DMS153 treated with DMSO at 0.1 percent for 48 hours (cell line): ENCODE measurements at regions not wholly inside any gene's neighbourhood (a gene's known extent, or its start where the extent isn't known, plus 50 kb on each side); places are given as distances from the start of the nearest gene placed in this dataset.
"Not testable (repeated sequence)": the region's sequence is repeated elsewhere in the genome, so short reads cannot be mapped to it uniquely, and the experiment has no call there.

ENCODE experiments used
- DNase-seq: peaks from one replicate; lab custom pipeline; 2025; ENCODE audit not compliant: unreplicated experiment; lab: John Stamatoyannopoulos, UW

DNA sequence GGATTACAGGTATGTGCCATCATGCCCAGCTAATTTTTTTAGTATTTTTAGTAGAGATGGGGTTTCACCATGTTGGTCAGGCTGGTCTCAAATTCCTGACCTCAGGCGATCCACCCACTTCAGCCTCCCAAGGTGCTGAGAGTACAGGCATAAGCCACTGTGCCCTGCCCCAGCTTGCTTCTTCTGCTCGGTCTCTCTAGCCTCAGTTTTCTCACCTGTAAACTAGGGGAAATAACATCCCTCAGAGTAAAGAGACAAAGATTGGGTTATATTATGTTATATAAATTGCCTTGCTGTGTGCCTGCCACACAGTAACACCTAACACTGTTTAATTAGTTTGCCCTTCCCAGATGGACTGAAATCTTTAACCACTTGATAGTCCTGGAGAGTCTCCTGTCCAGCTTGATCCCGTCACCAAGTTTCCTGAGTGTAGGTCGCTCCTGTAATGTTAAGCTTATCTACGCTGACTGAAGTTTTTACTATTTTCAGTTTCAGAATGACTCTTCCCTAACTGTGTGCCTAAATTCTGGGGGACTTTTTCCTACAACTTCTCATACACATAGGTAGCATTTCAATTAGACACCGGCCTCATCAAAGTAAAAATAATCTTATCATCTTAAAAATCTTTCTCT, 412.7 kb upstream of the TENM3 start:
- DNase-seq = no peak

DNA sequence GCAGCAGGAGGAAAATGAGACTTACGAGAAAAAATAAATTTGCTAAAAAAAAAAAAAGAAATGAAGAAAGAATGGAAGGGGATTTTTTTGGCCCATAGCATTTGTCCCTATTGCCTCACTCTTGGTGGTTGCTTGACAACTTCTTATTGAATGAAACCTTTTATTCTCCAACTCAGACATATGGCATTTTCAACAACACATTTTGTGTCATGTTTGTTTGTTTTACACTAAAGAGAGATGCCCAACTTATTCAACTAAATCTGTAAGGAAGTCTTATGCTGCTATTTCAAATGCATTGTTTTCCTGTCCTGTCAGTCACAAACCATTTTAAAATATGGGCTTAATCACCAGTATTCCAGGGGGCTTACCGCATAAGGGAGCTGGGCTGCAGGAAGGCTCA, 409.1 kb upstream of the TENM3 start:
- DNase-seq = no peak

DNA sequence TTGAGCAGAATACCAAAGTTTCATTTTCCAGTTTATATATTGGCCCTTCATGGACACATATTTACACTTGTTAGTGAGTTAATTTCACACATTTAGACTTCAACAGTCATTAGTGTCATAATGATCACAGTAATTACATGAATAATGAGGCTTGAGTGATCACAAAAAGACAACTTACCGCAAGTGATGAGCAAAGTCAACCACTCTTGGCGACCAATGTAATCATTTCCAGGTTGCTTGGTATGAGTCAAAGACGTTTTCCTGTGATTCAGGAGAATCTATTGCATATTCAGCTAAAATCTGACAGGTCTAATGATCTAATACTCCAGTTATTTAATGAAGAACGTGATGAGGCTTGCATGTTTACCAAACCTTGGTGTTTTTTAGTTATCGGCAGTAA, 407.9 kb upstream of the TENM3 start:
- DNase-seq = no peak

DNA sequence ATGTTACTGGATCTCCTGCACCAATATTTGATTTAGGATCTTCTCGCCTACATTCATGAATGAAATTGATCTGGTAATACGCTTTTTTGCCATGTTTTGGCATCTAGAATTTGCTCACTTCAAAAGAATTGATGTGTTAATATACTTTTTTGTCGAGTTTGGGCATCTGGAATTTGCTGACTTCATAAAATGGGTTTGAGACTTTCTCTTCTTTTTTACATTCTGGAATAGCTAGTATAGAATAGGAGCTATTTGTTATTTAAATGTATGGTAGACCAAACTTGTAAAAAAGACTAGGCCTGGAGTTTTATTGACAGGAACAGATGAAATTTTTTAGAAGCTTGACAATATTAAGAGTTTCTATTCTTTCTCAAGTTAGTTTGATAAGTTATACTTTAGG, 404.9 kb upstream of the TENM3 start:
- DNase-seq = no peak

DNA sequence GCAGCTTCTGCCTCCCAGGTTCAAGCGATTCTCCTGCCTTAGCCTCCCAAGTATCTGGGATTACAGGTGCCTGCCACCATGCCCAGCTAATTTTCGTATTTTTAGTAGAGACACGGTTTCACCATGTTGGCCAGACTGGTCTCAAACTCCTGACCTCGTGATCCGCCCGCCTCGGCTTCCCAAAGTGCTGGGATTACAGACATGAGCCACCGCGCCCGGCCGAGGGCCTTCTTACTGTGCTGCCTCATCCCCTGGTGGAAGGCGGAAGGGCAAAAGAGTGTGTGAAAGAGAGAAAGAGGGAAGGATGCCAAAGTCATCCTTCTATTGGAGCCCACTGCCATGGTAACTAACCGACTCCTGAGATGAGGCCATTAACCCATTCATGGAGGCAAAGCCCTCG, 399.4 kb upstream of the TENM3 start:
- not testable (repeated sequence) for DNase-seq

DNA sequence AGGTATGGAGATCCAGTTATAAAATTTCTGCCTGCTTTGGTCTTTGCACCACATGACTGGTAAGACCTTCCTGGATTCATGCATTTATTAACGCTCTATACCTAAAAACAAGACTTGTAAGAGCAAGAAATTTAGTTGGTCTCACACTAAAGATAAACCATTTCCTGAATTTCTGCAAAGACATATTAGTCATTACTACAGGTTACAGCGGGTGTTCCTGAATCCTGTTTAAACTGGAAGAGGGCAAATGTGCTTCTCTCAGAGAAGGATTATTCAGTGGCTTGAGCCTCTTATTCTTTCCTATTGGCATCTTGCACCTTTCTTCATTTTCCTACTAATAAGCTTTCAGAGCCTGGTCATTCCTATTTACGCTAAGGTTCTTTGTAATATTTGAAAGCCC, 397.6 kb upstream of the TENM3 start:
- no peak for DNase-seq

DNA sequence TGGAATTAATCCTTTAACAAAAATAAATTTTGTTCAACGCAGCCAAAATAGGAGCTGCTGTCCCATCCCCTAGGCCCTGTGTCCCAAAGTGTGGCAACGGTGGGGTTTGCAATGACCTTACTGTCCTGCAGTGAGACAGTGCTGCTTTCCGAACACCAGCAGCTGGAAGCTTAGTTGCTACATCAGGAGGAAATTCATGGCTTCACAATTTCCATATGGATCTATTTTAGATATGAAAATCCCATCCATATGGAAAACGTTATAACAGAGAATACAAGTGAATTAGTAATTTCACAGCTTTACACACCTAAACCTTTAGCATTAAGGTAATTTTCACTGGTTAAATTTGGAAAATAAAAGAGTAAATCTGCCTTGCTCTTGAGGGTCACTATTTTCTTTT, 396.3 kb upstream of the TENM3 start:
- DNase-seq = no peak

DNA sequence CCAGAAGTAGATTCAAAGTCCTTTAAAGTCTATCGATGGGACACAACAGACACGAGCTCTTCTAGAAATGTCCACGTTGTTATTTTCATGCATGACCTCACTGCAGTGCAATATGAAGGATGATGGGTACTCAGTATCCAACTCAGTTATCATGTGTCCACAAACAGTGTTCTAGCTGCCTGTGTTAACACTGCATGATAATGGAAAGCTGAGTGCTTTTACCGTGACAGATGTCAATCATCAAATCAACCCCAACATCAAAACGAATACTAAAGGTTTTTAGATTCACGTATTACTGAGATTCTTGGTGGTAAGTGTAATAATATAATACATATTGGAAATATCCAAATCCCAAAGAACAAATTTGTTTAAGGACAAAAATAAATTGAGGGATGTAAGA, 394.8 kb upstream of the TENM3 start:
- no peak for DNase-seq

DNA sequence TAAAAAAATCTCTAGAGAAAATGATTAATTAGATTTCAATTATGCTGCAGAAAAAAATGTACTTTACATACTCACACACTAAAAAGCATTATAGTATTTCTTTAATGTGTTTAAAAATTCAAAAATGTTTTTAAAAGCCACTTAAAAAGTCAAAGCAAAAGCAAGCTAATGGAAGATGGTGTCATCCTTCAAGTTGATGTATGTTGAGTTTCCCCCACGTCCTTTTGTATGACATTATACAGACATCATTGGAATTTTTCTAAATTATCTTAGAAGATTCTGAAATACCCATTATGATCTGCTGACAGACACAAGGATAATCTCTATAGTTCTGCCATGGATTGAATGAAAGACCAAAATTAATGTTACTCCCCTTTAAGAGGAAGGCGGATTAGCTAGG, 393.7 kb upstream of the TENM3 start:
- DNase-seq = no peak

DNA sequence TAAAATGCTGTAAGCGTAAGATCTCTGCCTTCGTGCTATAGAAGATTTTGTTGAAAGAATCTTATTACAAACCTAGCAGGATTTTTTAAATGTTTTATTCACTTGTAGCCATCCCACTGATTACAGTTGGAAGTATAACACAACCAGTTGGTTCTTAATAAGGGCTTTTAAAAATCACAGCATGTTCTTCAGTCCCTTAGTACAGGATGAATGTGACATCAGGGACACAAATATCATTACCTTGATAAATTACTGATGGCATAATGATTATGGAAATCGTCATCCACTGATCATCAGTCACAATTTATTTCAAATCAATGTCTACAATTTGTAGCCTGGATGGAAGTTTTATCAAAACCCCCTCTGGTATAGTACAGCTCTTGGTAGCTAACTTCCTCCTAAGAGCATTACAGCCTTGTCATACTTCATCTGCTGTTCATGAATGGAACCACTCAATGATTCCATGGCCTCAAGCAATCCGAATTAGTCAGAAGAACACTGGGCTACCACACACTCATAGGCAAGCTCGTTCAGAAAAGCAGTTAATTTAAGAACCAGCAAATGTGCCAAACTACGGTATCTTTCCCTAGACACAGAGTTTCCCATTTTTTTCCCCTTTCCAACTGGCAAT, 389.2 kb upstream of the TENM3 start:
- DNase-seq = no peak

DNA sequence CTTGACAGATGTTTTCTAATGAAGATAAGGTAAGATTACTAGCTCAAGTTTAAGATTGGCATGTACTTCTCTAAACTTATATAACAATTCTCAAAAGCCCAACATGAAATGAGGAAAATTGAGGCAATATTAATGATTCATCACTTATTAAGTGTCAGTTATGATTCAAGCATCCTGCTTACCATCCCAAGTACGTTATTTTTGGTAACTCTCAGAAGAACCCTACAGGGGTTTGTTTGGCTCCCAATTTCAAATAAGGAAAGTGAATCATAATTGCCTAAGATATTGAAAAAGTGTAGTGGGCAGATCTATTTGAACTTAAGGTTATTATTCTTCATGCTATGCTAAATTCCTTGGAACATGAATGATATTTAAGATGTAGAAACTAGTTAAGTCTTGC, 387.9 kb upstream of the TENM3 start:
- DNase-seq = no peak

DNA sequence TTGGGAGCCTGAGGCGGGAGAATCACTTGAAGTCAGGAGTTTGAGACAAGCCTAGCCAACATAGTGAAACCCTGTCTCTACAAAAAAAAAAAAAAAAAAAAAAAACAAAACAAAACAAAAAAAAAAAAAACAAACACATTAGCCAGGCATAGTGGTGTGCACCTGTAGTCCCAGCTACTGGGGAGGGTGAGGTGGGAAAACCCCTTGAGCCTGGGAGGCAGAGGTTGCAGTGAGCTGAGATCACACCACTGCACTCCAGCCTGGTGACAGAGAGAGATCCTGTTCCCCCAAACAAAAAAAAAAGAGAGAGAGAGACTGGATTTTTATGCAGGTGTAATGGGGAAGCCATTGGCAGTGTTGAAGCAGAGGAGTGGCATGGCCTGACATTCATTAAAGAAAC, 385.7 kb upstream of the TENM3 start:
- DNase-seq = not testable (repeated sequence)

DNA sequence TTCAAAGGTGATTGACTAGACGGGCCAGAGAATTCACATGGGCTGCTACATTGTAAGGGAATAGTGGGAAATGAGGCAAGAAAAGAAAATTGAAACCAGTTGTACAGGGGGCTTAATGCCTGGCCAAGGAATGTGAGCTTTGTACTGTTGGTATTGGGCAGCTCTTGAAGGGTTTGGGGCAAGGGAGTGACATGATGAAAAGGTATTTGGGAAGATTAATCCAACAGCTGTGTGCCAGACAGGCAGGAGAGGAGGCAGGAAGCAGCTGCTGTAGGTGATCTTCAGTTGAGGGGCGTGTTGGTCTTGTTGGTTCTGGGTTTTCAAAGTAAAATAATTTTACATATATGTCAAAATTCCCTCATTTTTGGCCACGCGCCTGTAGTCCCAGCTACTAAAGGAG, 384.5 kb upstream of the TENM3 start:
- DNase-seq = no peak

DNA sequence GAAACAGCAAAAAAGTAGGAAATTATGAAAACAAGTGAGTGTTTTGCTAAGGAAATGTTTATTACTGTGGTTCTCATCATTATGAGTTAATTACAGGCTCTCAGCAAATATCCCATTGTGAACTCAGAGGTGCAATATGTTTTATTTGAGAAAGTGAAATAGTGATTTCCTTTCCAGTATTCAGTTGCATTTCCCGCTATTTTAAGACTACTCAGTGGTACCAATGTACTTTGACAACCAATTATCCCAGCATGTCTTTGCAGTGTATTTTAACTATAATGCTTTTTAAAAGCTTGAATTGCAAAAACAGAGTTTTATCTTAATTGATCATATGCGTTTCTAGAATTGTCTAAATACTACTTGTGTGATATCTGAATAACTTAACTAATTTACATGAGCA, 383.8 kb upstream of the TENM3 start:
- DNase-seq = no peak

DNA sequence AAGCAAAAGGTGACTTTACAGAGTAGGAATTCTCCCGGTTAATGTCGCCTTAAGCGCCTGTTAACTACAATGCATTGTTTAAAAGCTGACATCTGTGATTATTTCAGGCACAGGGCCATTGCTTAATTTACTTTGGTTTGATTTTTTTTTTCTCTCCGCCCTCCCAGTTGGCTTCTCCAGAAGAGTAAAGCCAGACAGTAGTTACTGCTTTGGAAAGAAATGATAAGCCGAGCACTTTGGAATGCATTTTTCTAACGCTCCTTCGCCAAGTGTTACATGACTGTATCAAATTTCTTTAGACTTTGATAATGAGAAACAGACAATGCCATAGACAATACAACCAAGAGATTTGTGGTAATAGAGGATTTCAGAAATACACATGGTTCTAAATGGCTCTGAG, 383.0 kb upstream of the TENM3 start:
- DNase-seq = no peak

DNA sequence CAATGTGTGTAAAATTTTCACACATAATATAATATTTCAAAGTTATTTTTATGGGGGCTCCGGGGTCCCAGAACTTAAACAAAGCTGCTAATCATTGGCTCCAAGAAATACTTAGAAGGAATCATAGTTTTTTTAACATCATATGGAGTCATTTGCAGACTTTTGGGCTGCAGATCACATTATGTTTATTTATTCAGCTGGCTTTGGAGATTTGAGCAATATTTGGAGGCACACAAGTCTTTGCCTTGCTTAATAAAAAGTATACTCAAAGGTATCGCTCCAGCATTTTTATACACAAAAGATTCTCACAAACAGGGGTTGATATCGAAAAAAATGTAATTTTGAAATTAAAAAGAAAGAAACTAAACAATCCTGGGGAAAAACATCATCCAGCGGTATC, 382.5 kb upstream of the TENM3 start:
- DNase-seq = no peak

DNA sequence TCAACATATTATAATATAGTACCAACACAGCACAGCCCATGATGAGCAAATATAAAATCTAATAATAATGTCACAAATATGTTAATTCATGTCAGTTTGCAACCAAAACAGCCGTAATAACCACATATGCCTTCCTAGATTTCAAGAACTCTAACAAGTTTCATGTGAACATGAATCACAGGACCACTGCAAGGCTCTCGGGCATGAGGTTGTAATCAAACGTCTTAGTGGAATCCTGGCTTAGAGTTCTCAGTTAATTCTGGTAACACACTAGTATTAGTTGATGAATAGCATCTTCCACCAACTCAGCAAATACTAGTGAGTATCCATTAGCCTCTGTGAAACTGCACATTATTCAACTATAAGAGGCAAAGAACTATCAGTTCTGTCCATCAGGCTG, 379.3 kb upstream of the TENM3 start:
- no peak for DNase-seq

DNA sequence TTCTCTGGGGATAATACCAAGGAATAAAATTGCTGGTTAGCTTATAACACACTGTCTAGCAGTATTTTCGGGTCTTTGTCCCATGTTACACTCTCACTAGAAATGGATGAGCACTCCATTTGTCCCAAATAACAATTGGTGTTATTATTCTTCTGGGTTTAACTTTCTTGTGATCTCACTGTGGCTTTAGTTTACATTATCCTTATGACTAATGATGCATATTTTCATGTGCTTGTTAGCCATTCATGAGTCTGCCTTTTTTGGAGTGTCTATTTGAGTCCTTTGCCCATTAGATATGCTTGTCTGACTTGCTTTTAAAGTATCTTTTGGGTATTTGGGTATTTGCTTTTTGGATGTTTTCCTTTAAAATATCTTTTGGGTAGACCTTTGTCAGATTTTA, 372.9 kb upstream of the TENM3 start:
- no peak for DNase-seq

DNA sequence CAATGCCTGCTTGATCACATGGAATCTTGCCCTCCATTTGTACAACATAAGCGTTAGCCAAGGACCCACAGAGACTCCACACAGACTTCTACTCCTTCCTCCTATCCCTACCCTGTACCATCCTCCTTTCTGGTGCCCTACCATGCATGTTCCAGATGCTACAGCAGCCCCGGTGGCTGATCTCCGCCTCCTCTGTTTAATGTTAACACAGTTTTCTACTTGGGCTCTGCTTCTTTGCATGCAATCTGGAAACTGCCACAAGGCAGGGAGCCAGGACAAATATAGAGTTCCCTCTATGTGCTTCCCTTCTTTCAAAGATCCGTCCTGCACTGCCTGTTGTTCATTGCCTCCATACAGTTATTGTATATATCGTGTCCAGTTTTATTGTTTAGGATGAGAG, 368.6 kb upstream of the TENM3 start:
- no peak for DNase-seq

DNA sequence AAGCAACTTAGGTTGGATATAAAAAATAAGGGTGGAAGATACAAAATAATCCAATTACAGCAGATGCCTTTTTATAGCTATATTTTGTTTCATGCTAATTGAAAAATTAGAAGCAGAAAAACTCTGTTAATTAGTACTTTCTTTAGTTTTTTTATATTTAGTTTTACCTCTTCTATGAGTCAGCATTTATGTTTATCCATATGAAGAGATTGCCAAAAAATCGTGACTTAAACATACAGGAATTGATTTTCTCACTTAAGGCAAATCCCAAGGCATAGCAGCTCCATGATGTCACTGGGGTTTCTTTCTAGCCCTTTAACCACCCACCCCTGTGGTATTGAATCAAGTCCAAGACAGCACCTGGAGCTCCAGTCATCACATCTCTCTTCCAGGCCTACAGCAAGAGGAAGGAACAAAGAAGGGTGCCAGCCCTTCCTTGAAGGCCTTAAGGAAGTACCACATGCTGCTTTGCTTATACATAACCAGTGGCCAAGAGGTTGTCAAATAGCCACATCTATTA, 365.8 kb upstream of the TENM3 start:
- no peak for DNase-seq

DNA sequence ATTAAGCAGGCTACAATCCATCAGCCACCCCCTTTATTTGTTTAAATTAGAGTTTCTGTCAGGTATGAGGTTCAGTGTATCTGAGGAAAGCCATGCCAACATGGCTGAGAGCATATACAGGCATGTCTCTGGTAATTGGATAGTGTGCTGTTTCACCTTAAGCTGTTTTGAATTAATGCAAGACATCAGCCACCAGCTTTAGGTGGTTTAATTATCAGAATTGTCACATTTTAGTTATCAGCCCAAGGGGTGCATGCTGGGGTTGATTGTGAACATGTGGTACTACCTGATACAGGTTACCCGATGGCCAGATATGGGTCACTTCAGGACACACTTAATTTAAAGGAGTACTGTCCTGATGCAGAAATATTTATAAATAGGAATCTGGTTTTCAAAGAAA, 353.2 kb upstream of the TENM3 start:
- DNase-seq = no peak

DNA sequence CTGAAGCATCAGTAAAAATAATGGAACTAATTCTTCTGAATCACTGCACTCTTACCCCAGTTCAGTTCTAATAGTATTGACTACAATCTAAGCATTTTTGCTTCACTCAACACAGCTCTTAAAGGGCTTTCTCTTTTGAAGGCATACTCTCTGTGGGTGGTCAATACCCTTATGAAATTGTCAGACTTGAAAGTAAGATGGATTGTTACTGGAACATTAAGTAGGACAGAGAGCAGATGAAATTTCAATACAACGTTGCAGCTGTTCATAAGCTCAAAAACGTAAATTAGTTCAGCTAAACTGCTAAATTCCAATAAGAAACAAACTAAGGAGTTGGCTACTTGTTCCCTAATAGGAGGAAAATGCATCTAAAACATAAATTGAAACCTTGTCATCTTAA, 352.3 kb upstream of the TENM3 start:
- no peak for DNase-seq

DNA sequence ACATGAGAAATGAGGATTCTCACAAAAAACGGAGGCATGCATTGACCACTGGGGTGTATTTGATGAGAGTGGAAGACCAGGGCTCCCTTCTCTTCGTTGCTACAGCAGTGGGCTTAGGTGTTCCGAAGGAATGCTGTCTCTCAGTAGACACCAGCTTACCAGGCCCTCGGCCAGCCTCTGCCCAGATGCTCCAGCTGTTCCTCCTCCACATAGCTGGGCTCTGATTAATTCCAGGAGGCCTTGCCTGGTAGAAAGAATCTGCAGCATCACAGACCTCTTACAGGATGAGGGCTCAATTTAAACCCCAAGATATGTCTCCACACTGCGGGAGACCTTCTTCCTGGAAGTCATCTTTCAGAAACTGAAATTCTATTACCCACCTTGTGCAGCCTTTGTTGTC, 346.6 kb upstream of the TENM3 start:
- DNase-seq = no peak
